ENCODE measurements at regions not wholly inside any gene's neighbourhood (a gene's known extent, or its start where the extent isn't known, plus 50 kb on each side); places are given as distances from the start of the nearest gene placed in this dataset.
A peak's percentile ranks its signal among the peaks of the same experiment; 100 is the strongest.

DNA sequence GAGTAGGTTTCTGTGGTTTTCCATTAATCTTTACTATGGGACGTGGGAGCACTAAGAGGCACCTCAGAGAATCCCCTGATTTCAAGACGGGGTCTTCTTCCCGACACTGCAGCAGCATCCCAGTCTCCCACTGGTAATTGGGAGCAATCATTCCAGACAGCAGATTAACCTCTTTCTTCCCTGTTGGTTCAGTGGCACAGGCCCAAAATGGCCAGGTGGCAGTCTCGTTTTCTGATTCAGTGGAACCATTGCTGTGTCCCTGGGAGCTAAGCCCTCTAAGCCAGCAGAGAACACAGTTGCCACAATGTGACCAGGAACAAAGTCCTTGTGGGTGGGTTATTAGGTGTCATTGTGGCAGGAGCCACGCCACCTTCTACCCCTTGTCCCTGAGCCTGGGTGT lies 342.1 kb downstream of the MATN1 start:
- ChIA-PET CTCF (interaction anchor here (0.7 to 1.7 kb wide), 10 partner anchors 8 to 270 kb away, joined by 3 to 17 read pairs (median 4); no protein-coding TSS in a partner anchor), POLR2A (no interaction called here)
- DNase-seq (ENCODE audit: extremely low spot score), result no peak
- TF ChIP-seq L3MBTL2 (conservative IDR thresholded peaks at IDR 0.05) (no peak), LEF1 (IDR thresholded peaks at IDR 0.05; ENCODE audit: borderline replicate concordance) (no peak), CTBP1 (IDR thresholded peaks at IDR 0.05; ENCODE audit: borderline replicate concordance) (no peak), FOXA1 (IDR thresholded peaks at IDR 0.05) (no peak), HDGF (IDR thresholded peaks at IDR 0.05; ENCODE audit: borderline replicate concordance) (no peak)

DNA sequence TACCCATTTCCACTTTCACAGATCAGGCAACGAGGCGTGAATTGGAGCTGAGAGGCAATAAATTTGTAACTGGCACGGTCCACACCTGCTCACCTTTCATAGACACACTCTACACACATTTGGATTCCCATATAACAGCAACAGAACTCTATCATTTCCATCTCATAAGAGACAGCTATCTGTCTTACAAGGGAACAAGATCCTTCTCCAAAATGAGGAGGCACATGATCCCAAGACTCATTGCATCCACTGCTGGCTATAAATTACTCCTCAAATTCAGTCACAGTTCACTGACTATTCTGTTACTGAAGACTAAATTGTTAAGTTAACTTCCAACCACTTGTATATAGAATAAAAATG lies 342.8 kb downstream of the MATN1 start:
- TF ChIP-seq SUZ12 (IDR thresholded peaks at IDR 0.05), result no peak
- ChIA-PET CTCF (interaction anchor here (0.6 to 1.7 kb wide), 27 partner anchors 9 to 1265 kb away, joined by 3 to 17 read pairs (median 4); no protein-coding TSS in a partner anchor), POLR2A (interaction anchor here (0.8 kb wide), 1 partner anchor 317 kb away, joined by 3 read pairs; no protein-coding TSS in a partner anchor)
- DNase-seq (ENCODE audit: extremely low spot score), result no peak

DNA sequence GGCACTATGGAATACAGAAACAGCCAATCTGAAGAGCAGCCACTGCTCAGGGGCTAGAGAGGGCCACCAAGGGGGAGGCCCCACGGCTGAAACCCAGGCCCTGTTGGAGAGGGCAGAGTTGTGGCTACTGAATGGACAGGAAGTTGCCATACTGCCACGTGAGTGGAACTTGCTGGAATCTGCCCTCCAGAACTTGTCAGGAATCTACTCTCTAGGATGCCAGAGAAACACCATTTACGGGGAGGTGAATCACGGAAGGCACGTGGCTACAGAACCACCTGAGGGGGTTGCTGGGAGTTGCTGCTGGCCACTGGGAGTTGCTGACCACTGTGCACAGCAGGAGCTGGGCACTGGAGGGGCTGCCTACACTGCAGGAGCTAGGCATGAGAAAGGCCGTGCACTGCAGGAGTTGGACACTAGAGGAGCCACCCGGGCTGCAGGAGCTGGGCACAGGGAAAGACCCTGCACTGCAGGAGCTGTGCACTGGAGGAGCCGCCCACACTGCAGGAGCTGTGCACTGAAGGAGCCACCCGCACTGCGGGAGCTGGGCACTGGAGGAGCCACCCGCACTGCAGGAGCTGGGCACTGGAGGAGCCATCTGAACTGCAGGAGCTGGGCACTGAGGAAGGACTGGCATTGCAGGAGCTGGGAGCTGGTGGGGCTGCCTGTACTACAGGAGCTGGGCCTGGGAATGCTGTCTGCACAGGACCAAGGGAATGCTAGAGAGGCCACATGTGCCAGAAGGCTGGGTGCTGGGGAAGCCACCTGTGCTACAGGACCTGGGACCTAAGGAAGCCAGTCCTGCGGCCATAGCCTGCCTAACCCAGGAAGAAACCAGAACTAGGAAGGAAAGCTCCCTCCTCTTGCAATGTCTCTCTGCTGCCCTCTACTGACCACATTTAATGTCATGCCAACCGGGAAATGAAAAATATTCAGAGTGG lies 343.4 kb downstream of the MATN1 start:
- DNase-seq (ENCODE audit: extremely low spot score), result peak; percentile 92
- no peak for TF ChIP-seq NFRKB (IDR thresholded peaks at IDR 0.05)
- no peak for TF ChIP-seq ELF4 (IDR thresholded peaks at IDR 0.05)
- no peak for TF ChIP-seq TARDBP (IDR thresholded peaks at IDR 0.05)
- TF ChIP-seq FOXK2 (IDR thresholded peaks at IDR 0.05), result no peak
- TF ChIP-seq ZNF384 (IDR thresholded peaks at IDR 0.05), result no peak
- no peak for TF ChIP-seq LEF1 (IDR thresholded peaks at IDR 0.05; ENCODE audit: borderline replicate concordance)
- no peak for TF ChIP-seq ARNT (IDR thresholded peaks at IDR 0.05)
- no peak for TF ChIP-seq FOXA1 (IDR thresholded peaks at IDR 0.05)
- TF ChIP-seq FOXM1 (IDR thresholded peaks at IDR 0.05; ENCODE audit: borderline replicate concordance), result no peak
- TF ChIP-seq CTBP1 (IDR thresholded peaks at IDR 0.05; ENCODE audit: borderline replicate concordance), result no peak
- no peak for TF ChIP-seq SUZ12 (IDR thresholded peaks at IDR 0.05)
- no peak for TF ChIP-seq SP1 (IDR thresholded peaks at IDR 0.05)
- ChIA-PET CTCF (interaction anchor here (0.6 to 1.7 kb wide), 26 partner anchors 9 to 1264 kb away, joined by 3 to 17 read pairs (median 4); no protein-coding TSS in a partner anchor), POLR2A (interaction anchor here (0.8 kb wide), 1 partner anchor 318 kb away, joined by 3 read pairs; no protein-coding TSS in a partner anchor)

DNA sequence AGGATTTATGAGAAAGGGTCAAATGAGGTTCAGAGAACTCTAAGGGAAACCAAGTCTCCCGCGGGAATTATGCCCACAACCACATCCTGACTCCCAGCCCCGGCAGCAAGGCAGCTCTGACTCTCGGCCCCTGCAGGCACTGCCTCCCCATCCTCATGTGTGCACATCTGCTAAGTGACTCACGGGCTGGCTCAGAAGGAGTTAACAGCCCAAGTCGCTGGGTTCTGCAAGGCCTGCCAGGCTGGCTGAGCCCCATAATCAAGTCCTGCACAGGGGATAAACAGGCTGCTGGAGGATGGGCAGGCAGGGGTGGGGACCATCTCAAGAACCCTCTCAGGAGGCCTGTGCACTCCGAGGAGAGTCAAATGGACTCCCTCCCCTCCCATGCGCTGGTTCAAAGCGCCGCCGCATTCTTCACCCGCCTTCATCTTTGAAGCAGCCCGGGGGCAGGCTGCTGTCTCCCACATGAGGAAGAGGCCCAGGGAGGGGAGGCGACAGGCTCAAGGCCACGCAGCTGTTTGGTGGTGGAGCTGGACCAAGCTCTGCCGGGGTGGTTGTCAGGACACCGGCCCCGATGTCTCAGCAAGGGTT lies 344.3 kb downstream of the MATN1 start:
- POLR2A ChIA-PET, result no interaction called here
- no peak for DNase-seq (ENCODE audit: extremely low spot score)
- CTCF ChIA-PET, result interaction anchor here (1.1 to 1.7 kb wide), 4 partner anchors 19 to 329 kb away, joined by 3 to 9 read pairs (median 5); no protein-coding TSS in a partner anchor
- no peak for TF ChIP-seq L3MBTL2 (conservative IDR thresholded peaks at IDR 0.05)
- TF ChIP-seq LEF1 (IDR thresholded peaks at IDR 0.05; ENCODE audit: borderline replicate concordance), result no peak
- no peak for TF ChIP-seq FOXM1 (IDR thresholded peaks at IDR 0.05; ENCODE audit: borderline replicate concordance)
- TF ChIP-seq CTBP1 (IDR thresholded peaks at IDR 0.05; ENCODE audit: borderline replicate concordance), result no peak
- TF ChIP-seq HDGF (IDR thresholded peaks at IDR 0.05; ENCODE audit: borderline replicate concordance), result no peak
- TF ChIP-seq FOXA1 (IDR thresholded peaks at IDR 0.05), result no peak
- no peak for TF ChIP-seq ARNT (IDR thresholded peaks at IDR 0.05)
- no peak for TF ChIP-seq TARDBP (IDR thresholded peaks at IDR 0.05)
- TF ChIP-seq NFRKB (IDR thresholded peaks at IDR 0.05), result no peak
- no peak for TF ChIP-seq ELF4 (IDR thresholded peaks at IDR 0.05)
- TF ChIP-seq ZNF384 (IDR thresholded peaks at IDR 0.05), result no peak
- no peak for TF ChIP-seq FOXK2 (IDR thresholded peaks at IDR 0.05)

DNA sequence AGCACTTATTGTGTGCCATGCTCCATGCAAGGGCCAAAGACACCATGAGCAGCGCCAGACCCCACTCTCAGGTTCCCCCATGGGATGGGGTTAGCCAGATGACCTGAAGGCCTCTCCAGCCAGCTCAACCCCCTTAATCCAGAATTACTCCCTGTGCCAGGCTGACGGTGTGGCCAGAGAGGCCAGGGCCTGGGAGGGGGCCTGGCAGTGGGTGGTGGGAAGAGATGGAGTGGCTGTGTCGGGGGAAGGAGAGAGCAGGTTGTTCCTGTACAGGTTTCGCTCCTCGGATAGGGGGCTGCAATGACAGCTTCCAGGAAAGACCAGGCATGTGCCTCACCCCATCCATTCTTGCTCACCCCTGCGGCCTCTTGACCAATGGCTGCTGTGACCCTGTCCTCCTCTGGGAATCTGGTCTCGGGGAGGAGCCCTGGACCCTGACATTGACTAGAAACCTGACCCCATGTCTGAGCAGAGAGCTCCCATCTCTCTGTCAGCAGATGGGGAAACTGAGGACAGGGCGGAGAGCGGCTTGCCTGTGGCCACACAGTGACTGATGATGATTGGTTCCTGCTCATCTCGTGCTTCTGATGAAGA lies 345.3 kb downstream of the MATN1 start:
- POLR2A ChIA-PET, result no interaction called here
- CTCF ChIA-PET, result no interaction called here
- TF ChIP-seq FOXM1 (IDR thresholded peaks at IDR 0.05; ENCODE audit: borderline replicate concordance), result no peak
- TF ChIP-seq, protein P1, sequence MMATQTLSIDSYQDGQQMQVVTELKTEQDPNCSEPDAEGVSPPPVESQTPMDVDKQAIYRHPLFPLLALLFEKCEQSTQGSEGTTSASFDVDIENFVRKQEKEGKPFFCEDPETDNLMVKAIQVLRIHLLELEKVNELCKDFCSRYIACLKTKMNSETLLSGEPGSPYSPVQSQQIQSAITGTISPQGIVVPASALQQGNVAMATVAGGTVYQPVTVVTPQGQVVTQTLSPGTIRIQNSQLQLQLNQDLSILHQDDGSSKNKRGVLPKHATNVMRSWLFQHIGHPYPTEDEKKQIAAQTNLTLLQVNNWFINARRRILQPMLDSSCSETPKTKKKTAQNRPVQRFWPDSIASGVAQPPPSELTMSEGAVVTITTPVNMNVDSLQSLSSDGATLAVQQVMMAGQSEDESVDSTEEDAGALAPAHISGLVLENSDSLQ (IDR thresholded peaks at IDR 0.05), result no peak
- no peak for TF ChIP-seq L3MBTL2 (conservative IDR thresholded peaks at IDR 0.05)
- no peak for TF ChIP-seq NFRKB (IDR thresholded peaks at IDR 0.05)
- TF ChIP-seq LEF1 (IDR thresholded peaks at IDR 0.05; ENCODE audit: borderline replicate concordance), result no peak
- no peak for TF ChIP-seq FOXA1 (IDR thresholded peaks at IDR 0.05)
- TF ChIP-seq SP1 (IDR thresholded peaks at IDR 0.05), result no peak
- no peak for TF ChIP-seq ARNT (IDR thresholded peaks at IDR 0.05)
- no peak for TF ChIP-seq SUZ12 (IDR thresholded peaks at IDR 0.05)
- no peak for TF ChIP-seq HDGF (IDR thresholded peaks at IDR 0.05; ENCODE audit: borderline replicate concordance)
- no peak for TF ChIP-seq ELF4 (IDR thresholded peaks at IDR 0.05)
- TF ChIP-seq BHLHE40 (IDR thresholded peaks at IDR 0.05; ENCODE audit: borderline replicate concordance), result no peak
- TF ChIP-seq TARDBP (IDR thresholded peaks at IDR 0.05), result no peak
- TF ChIP-seq ZNF384 (IDR thresholded peaks at IDR 0.05), result no peak
- no peak for TF ChIP-seq FOXK2 (IDR thresholded peaks at IDR 0.05)
- no peak for TF ChIP-seq CTBP1 (IDR thresholded peaks at IDR 0.05; ENCODE audit: borderline replicate concordance)
- no peak for DNase-seq (ENCODE audit: extremely low spot score)

DNA sequence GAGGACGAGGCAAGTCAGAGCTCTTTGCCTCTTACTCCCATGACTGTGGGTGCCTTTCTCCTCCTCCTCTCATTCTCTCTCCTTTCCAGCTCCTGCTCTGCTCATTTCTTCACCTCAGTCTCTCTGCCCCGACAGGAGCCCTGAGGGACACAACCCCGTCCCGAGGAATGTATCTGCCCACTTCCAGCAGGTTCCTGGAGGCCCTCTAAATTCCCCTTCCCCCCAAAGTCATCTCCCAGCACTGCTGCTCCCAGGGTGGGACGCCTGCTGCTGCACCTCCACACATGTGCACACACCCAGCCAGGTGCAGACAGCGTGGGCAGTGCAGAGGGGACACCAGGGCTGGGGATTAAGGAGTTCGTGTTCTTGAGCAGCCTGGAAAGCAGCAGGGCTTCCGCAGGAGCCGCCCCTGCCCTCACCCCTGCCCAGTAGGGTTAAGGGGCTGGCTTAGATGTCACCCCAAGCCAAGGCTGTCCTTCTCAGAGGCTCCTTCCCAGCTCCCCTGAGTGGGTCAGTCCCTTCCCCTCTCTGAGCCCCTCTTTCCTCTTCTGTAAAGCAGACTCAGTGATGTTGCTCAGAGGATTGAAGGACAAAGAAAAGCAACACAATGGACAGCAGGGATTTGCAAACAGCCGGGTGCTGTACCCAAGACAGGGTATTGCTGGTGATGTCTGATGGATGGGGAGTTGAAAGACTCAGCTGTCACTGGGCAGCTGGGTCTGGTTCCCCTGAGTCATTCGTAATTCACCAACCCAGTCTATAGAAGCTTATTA lies 346.0 kb downstream of the MATN1 start:
- DNase-seq (ENCODE audit: extremely low spot score), result no peak
- ChIA-PET CTCF (no interaction called here), POLR2A (no interaction called here)
- TF ChIP-seq, protein P1 (IDR thresholded peaks at IDR 0.05), result no peak
- TF ChIP-seq NFRKB (IDR thresholded peaks at IDR 0.05) (no peak), SP1 (IDR thresholded peaks at IDR 0.05) (no peak), FOXM1 (IDR thresholded peaks at IDR 0.05; ENCODE audit: borderline replicate concordance) (no peak), ELF4 (IDR thresholded peaks at IDR 0.05) (no peak), SUZ12 (IDR thresholded peaks at IDR 0.05) (no peak), FOXK2 (IDR thresholded peaks at IDR 0.05) (no peak), FOXA1 (IDR thresholded peaks at IDR 0.05) (no peak), TARDBP (IDR thresholded peaks at IDR 0.05) (no peak), BHLHE40 (IDR thresholded peaks at IDR 0.05; ENCODE audit: borderline replicate concordance) (no peak), CTBP1 (IDR thresholded peaks at IDR 0.05; ENCODE audit: borderline replicate concordance) (no peak)
